H7 (cell line): ENCODE measurements at regions not wholly inside any gene's neighbourhood (a gene's known extent, or its start where the extent isn't known, plus 50 kb on each side); places are given as distances from the start of the nearest gene placed in this dataset.

Source experiments
- DNase-seq: peaks from one replicate; pipeline ENCODE4 v3.0.0; 2012
- H3K27me3 ChIP-seq: 2 replicates; pipeline ENCODE4 v1.6.0; 2011; ENCODE audit warnings: mild to moderate bottlenecking, low read length; ENCODE audit not compliant: control insufficient read depth, insufficient read depth
- H3K36me3 ChIP-seq: replicated peaks from 2 replicates; pipeline ENCODE4 v1.5.1; 2011; ENCODE audit warnings: low read length; ENCODE audit not compliant: control insufficient read depth, insufficient read depth
- H3K4me3 ChIP-seq: 2 replicates; pipeline ENCODE4 v1.5.1; 2011; ENCODE audit warnings: low read depth, mild to moderate bottlenecking, control low read depth, low read length, moderate library complexity; ENCODE audit not compliant: insufficient read depth

DNA sequence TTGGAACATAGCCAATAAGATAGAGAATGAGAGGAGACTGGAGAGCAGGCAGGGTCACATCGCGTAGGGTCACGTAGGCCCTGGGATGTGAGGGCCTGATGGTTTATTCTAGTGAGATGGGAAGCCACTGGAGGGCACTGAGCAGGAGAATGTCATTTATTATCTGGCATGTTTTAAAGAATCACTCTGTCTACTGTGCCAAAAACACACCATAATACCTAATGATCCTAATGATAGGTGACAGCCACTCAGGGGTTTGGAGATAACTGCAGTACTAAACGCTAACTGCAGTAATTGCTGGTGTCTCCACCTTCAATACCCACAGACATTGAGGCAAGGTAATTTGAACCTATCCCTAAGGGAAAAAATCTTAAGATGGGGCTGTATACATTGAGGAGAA, 185.4 kb downstream of the TTLL7 start:
- Histone ChIP-seq H3K36me3 (no peaks in the 10 kb centered on the region), H3K4me3 (no peak overlapping the region), H3K27me3 (no peaks in the 10 kb centered on the region)
- DNase-seq = no peak

- Histone ChIP-seq H3K27me3 (no peaks in the 10 kb centered on the region), H3K4me3 (no peak overlapping the region), H3K36me3 (no peaks in the 10 kb centered on the region)
- DNase-seq = no peak
These were observed 188.8 kb downstream of the TTLL7 start for GRCh38 chr1:83810144-83810543.

- Histone ChIP-seq H3K4me3 (no peak overlapping the region), H3K27me3 (no peaks in the 10 kb centered on the region), H3K36me3 (no peaks in the 10 kb centered on the region)
- no peak for DNase-seq
These were observed 190.4 kb downstream of the TTLL7 start for GRCh38 chr1:83808536-83808935.

GRCh38 chr1:83807821-83808220, 191.1 kb downstream of the TTLL7 start:
- no peaks in the 10 kb centered on the region for H3K36me3 ChIP-seq
- no peaks in the 10 kb centered on the region for H3K27me3 ChIP-seq
- no peak for DNase-seq
- H3K4me3 ChIP-seq = no peak overlapping the region

- Histone ChIP-seq H3K27me3 (no peaks in the 10 kb centered on the region), H3K36me3 (no peaks in the 10 kb centered on the region), H3K4me3 (no peak overlapping the region)
- no peak for DNase-seq
These were observed 191.7 kb downstream of the TTLL7 start for GRCh38 chr1:83807231-83807630.

DNA sequence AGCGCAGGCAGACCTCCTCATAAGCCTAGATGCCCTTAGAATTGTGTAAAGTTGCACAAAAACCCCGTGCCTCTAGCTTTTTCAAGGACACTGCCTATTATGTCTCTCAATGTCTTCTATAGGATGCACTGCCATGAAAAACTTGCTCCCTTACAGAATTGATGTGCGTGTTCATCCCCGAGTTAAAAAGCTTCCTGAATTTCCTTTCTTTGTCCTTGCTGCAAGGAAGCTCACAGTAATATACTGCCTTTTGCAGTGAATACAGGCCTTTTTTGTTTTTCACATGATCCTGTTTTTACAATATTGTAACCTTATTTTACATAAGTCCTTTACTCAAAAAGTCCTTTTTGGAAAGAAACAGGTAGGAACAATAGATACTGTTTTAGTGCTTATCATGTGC, 193.0 kb downstream of the TTLL7 start:
- no peaks in the 10 kb centered on the region for H3K36me3 ChIP-seq
- no peak overlapping the region for H3K4me3 ChIP-seq
- H3K27me3 ChIP-seq = no peaks in the 10 kb centered on the region; the same call in 1 of the 2 replicates
- no peak for DNase-seq

DNA sequence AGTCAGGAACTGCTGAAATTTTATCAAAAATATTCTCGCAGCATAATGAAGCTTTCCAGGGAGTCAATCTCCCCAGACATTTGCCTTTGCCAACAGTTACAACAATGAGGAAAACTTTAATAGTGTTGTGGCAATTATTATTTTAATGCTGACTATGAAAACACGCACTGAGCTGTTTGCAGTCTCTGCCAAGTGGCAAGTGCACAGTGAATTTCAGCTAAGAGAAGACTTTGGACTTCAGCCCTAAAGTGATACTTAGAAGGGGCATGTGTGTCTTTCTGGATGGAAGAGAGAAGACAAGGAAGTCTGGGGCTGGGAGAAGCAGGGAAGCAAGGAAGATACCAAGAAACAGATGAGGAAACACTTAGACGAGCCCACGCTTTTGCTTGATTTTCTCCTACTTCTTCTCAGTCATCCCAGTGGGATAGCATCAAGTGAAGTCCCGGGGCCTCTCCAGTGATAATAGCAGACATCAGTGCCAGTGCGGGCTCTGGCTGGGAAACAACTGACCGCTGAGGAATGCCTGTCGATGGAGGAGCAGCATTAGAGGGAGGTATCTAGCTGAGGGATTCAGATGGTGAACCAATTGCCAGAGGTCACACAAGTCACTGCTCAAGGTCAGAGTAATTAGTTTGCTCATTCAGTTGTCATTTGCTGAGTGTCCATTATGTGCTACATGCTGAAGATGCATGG, 196.3 kb downstream of the TTLL7 start:
- Histone ChIP-seq H3K4me3 (no peak overlapping the region), H3K27me3 (no peaks in the 10 kb centered on the region; the same call in 1 of the 2 replicates), H3K36me3 (no peaks in the 10 kb centered on the region)
- no peak for DNase-seq

DNA sequence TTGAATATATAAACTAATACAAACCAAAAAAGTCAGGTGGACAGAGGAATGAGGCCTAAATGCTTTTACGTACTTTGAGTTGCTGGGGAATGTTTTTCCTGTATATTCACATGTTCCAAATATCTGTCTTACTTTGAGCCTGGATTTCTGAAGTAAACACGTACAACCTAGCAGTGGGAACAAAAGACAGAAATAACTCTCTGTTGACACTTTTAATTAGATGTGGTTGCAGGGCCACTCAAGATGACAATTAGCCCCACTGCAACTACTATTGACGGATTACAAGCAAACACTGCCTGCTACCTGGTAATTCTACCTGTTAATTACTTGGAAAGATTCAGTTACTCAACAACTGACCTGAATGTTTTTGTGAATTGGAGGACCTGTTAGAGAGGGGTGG, 196.9 kb downstream of the TTLL7 start:
- Histone ChIP-seq H3K4me3 (no peak overlapping the region), H3K27me3 (no peaks in the 10 kb centered on the region; the same call in 1 of the 2 replicates), H3K36me3 (no peaks in the 10 kb centered on the region)
- no peak for DNase-seq

DNA sequence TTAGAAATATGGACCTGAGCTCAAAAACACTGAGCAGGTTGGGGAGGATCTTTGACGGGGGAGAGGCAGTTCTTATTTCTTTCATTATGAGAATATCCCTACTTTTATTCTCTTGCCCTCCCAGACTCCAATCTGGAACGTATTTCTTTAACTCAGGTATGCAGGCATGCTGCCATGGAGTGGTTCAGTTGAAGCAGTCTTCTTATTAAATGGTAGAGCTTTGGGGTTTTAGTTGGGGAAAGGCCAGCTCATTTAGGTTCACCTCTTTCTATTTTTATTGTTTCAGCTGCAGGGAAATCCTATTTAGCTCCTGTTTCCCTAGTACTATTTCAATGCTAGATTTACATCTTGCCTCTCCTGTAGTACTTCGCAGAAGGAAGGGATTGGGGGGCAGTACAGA, 198.9 kb downstream of the TTLL7 start:
- no peak overlapping the region for H3K4me3 ChIP-seq
- no peak for DNase-seq
- H3K36me3 ChIP-seq = no peaks in the 10 kb centered on the region
- H3K27me3 ChIP-seq = no peaks in the 10 kb centered on the region; the same call in 1 of the 2 replicates

DNA sequence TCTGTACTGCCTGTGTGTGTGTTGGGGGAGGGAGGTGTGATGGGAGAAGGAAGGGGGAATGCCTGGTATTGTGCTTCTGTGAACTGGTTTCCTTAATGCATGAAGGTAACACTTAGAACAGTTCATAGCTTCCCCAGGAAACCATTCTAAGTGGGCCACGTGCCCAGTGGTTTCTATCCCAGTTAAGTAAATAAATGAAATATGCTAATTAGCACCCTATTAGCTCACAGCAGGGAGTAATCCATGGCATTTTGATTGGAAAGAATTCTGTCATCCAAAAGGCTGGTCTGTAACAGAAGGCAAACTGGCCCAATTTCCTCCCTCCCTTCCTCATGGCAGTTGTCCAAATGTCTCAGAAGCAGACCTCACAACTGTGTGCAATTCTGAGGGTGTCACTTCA, 199.3 kb downstream of the TTLL7 start:
- Histone ChIP-seq H3K36me3 (no peaks in the 10 kb centered on the region), H3K27me3 (no peaks in the 10 kb centered on the region; the same call in 1 of the 2 replicates), H3K4me3 (no peak overlapping the region)
- no peak for DNase-seq

DNA sequence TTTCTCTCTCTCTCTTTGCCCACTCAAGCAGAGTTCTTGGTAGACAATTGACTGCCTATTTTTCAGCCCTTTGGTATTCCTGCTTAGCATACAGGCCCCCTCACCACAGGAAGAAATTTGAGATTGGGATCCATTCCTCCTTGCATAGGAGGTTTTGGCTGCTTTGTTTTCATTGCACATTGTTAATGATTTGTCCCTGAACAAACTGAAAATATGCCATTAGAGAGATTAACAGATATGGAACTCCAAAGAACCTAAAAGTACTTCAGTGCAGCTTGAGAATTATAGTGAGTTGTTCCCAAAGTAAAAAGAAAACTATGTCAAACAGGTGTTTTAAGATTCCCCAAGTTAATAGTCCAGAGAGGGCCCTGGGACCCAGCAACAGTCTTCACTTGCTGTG, 200.0 kb downstream of the TTLL7 start:
- DNase-seq = no peak
- H3K36me3 ChIP-seq = no peaks in the 10 kb centered on the region
- no peak overlapping the region for H3K4me3 ChIP-seq
- H3K27me3 ChIP-seq = no peaks in the 10 kb centered on the region; the same call in 1 of the 2 replicates

GRCh38 chr1:83796409-83796808, 202.5 kb downstream of the TTLL7 start:
- DNase-seq = no peak
- Histone ChIP-seq H3K4me3 (no peak overlapping the region), H3K36me3 (no peaks in the 10 kb centered on the region), H3K27me3 (no peaks in the 10 kb centered on the region; the same call in 1 of the 2 replicates)

DNA sequence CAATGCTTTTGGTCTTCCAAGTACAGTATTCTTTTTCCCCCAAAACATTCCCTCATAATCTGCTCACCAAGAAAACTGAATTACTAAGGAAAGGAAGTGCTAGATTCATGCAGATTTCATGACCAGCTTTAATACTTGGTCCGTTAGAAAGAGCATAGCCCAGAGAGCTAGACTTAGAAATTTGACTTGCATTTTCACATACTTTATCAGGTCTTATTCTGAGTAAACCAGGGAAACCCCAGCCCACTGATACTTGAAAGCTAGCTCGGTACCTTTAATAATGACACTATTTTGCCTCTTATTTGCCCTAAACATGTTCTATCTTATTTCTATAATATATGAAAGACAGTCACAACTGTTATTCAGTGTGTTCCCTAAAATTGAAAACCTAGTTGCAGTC, 204.5 kb downstream of the TTLL7 start:
- no peak overlapping the region for H3K4me3 ChIP-seq
- DNase-seq = no peak
- H3K27me3 ChIP-seq = no peaks in the 10 kb centered on the region; the same call in 1 of the 2 replicates
- H3K36me3 ChIP-seq = no peaks in the 10 kb centered on the region

DNA sequence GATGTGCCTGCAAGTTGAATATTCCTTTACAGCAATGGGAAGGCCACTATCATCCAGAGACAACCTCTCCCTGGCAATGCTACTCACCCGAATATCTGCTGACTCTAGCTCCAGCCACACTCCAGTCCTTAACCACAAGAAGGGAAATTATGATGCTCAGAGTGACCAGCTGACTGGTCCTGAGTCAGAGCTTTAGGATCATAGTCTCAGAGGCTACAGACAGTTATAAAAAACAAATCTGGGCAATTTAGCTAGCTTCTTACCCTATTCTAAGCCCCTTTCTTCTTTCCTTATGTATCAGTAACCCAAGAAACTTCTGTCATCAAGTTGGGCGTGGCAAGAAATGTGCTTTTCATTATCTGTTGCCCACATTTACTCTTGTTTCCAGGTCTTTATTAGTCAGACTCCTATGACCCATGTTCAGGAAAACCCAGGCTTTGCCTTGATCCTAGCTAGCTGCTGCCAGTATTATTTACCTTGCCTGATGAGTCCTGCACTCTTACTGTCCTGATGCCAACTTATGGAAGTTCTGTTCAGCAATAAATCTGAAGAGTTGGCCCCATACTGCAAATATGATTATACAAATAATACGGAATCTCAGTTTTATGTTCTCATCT, 207.0 kb downstream of the TTLL7 start:
- Histone ChIP-seq H3K27me3 (no peaks in the 10 kb centered on the region; the same call in 1 of the 2 replicates), H3K36me3 (no peaks in the 10 kb centered on the region), H3K4me3 (no peak overlapping the region)
- no peak for DNase-seq

DNA sequence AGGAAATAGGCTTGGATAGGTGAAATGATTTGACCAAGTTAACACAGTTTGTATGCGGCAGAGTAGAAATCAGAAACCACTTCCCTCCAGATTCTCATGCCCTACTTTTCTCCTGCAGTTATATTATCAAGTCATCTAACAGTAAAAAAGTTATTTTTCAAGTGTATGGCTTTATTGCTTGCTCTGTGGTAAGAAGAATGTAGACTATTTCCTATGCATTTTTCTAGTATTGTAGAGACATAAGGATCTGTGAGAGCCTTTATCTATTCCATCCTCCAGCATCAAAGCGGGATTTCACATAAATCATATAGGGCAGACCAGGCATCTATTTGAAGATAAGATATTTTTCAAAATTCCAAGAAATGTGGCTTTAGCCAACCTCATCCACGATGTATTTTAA, 208.5 kb downstream of the TTLL7 start:
- Histone ChIP-seq H3K27me3 (no peaks in the 10 kb centered on the region; the same call in 1 of the 2 replicates), H3K4me3 (no peak overlapping the region), H3K36me3 (no peaks in the 10 kb centered on the region)
- no peak for DNase-seq
